AG04450 (cell line): ENCODE measurements at regions not wholly inside any gene's neighbourhood (a gene's known extent, or its start where the extent isn't known, plus 50 kb on each side); places are given as distances from the start of the nearest gene placed in this dataset.

ENCODE experiments used
- CTCF ChIA-PET: fragments of 300-600, 350-600 bp; formaldehyde crosslinking; extraction: SDS; loops from one replicate; lab custom pipeline; 2022; ENCODE audit warnings: antibody characterized with exemption, inconsistent platforms; lab: Charles Lee
- POLR2A ChIA-PET: fragments of 350-600 bp; formaldehyde crosslinking; extraction: SDS; loops from one replicate; lab custom pipeline; 2021; ENCODE audit warnings: antibody characterized with exemption, inconsistent platforms; lab: Yijun Ruan, JAX
- DNase-seq: peaks from one replicate; pipeline ENCODE4 v3.0.0-alpha.2; 2011; ENCODE audit warnings: low read depth, low spot score
- H3K27ac ChIP-seq: one replicate; pipeline ENCODE4 v1.5.1; 2012; ENCODE audit warnings: low read depth, low read length, control low read depth
- H3K27me3 ChIP-seq: one replicate; pipeline ENCODE4 v1.6.0; 2012; ENCODE audit warnings: low read length; ENCODE audit not compliant: control insufficient read depth, insufficient read depth
- H3K4me3 ChIP-seq: 2 replicates; pipeline ENCODE4 v1.5.1; 2011; ENCODE audit warnings: mild to moderate bottlenecking, low read depth, low read length, control low read depth
- H3K9me3 ChIP-seq: 2 replicates; pipeline ENCODE4 v1.5.1; 2012; ENCODE audit warnings: low read length; ENCODE audit not compliant: control insufficient read depth, insufficient read depth
- TF ChIP-seq, protein P1 (sequence below): IDR thresholded peaks from 2 replicates; pipeline ENCODE4 v1.5.1; 2011; ENCODE audit warnings: low read depth, low read length, control low read depth, inconsistent platforms

DNA sequence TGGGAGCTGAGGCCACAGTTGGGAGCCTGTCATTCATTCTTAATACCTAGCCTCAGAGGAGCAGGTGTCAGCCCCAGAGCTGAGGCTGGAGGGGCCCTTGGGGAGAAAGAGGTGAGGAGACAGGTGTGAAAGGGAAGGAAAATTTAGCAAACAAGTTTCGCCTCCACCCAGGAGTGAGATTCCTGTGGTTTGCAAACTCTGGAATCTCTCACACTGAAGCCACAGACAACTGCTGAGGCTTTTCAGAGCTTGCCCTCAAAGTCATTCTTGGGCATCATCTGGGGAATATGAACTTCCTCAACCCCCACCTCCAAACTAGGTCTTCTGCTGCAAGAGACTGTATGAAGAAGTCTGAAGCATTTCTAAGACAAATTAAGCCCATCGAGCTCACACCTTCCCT lies 589.5 kb upstream of the TBX3 start:
- ChIA-PET POLR2A (no interaction called here), CTCF (no interaction called here)
- Histone ChIP-seq H3K4me3 (no peak overlapping the region), H3K27ac (no peak overlapping the region), H3K27me3 (no peaks in the 10 kb centered on the region), H3K9me3 (no peaks in the 10 kb centered on the region)
- TF ChIP-seq, protein P1, sequence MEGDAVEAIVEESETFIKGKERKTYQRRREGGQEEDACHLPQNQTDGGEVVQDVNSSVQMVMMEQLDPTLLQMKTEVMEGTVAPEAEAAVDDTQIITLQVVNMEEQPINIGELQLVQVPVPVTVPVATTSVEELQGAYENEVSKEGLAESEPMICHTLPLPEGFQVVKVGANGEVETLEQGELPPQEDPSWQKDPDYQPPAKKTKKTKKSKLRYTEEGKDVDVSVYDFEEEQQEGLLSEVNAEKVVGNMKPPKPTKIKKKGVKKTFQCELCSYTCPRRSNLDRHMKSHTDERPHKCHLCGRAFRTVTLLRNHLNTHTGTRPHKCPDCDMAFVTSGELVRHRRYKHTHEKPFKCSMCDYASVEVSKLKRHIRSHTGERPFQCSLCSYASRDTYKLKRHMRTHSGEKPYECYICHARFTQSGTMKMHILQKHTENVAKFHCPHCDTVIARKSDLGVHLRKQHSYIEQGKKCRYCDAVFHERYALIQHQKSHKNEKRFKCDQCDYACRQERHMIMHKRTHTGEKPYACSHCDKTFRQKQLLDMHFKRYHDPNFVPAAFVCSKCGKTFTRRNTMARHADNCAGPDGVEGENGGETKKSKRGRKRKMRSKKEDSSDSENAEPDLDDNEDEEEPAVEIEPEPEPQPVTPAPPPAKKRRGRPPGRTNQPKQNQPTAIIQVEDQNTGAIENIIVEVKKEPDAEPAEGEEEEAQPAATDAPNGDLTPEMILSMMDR = no peak
- no peak for DNase-seq

GRCh38 chr12:115268451-115268850 lies 584.5 kb upstream of the TBX3 start:
- TF ChIP-seq, protein P1 = no peak

DNA sequence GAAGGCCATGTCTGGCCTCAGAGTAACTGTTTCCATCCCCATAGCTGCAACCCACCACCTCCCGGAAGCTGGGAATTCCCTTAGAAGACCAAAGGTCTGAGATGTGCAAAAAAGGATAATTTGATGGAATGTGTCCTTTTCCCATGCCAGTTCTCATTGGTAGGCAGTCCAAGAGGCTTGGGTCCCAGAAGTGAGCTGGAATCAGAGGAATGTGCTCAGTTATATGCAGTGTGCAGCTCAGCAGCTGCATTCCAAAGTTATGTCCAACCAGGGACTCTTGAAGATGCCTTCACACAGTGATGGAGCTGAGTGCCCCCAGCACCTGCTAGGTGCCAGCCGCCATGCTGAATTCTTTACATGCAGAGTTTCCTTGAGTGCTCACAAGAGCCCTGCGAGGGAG lies 583.9 kb upstream of the TBX3 start:
- no peaks in the 10 kb centered on the region for H3K9me3 ChIP-seq
- ChIA-PET CTCF (no interaction called here), POLR2A (no interaction called here)
- H3K27me3 ChIP-seq = no peaks in the 10 kb centered on the region
- no peak overlapping the region for H3K27ac ChIP-seq
- no peak overlapping the region for H3K4me3 ChIP-seq
- DNase-seq = no peak
- TF ChIP-seq, protein P1 = no peak

More at GRCh38 chr12:115268451-115268850, 584.5 kb upstream of the TBX3 start:
- CTCF ChIA-PET = no interaction called here
- no peak overlapping the region for H3K4me3 ChIP-seq
- DNase-seq = no peak
- POLR2A ChIA-PET = no interaction called here
- H3K9me3 ChIP-seq = no peaks in the 10 kb centered on the region
- H3K27ac ChIP-seq = no peak overlapping the region
- H3K27me3 ChIP-seq = no peaks in the 10 kb centered on the region

DNA sequence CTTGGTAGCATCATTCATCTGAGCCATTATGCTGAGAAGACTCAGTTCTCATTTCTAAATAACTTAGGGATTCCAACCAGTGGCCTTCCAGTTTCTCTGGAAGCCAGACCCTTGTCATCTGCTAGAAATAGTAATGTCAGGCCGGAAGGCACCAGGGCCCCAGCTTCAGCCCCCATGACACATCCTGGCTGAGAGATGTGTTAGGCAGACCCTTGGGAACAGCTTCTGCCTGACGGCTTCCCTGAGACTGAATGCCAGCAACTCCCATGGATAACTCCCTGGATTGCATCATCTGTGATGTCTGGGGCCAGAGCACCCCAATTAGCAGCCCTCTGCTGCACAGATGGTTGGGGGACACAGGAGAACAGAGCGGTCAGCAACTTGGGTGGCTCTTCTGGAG lies 583.5 kb upstream of the TBX3 start:
- H3K27ac ChIP-seq = no peak overlapping the region

DNA sequence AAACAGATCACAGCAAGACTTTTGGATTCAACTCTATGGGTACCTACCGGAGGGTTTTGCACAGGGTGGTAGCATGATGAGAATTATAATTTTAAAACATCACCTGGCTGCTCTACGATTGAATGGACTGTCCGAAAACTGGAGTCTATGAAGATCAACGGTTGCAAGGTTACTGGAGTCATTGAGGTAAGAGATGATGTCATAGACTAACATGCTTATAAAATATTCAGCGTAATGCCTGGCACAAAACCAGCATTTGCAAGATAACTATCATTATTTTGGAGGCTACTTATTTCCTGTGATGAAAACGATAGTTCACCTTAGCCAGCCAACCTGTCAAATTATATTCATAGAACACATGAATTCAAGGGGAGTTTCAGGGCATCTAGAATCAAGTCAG lies 580.6 kb upstream of the TBX3 start:
- TF ChIP-seq, protein P1 = no peak
- no peak overlapping the region for H3K27ac ChIP-seq
- ChIA-PET CTCF (no interaction called here), POLR2A (no interaction called here)
- no peak for DNase-seq
- H3K4me3 ChIP-seq = no peak overlapping the region
- H3K9me3 ChIP-seq = no peaks in the 10 kb centered on the region
- H3K27me3 ChIP-seq = no peaks in the 10 kb centered on the region

More for the DNA sequence above, 583.5 kb upstream of the TBX3 start:
- Histone ChIP-seq H3K9me3 (no peaks in the 10 kb centered on the region), H3K4me3 (no peak overlapping the region), H3K27me3 (no peaks in the 10 kb centered on the region)
- CTCF ChIA-PET = no interaction called here
- DNase-seq = no peak
- POLR2A ChIA-PET = no interaction called here
- TF ChIP-seq, protein P1 = no peak
